WTC11 (cell line): ENCODE measurements at regions not wholly inside any gene's neighbourhood (a gene's known extent, or its start where the extent isn't known, plus 50 kb on each side); places are given as distances from the start of the nearest gene placed in this dataset.

Experiments used
- AFF4 ChIP-seq: sonication (generic); formaldehyde crosslinking; IDR thresholded peaks from 2 replicates; pipeline ENCODE4 v1.8.1; 2023; ENCODE audit warnings: mild to moderate bottlenecking, missing genetic modification reagents, borderline replicate concordance
- ATF1 ChIP-seq: sonication (generic); formaldehyde crosslinking; IDR thresholded peaks from 2 replicates; pipeline ENCODE4 v1.8.1; 2023; ENCODE audit warnings: mild to moderate bottlenecking, moderate library complexity, missing genetic modification reagents
- JUN ChIP-seq: sonication (generic); formaldehyde crosslinking; IDR thresholded peaks from 2 replicates; pipeline ENCODE4 v1.8.0; 2023; ENCODE audit warnings: mild to moderate bottlenecking, missing genetic modification reagents
- SP1 ChIP-seq: sonication (generic); formaldehyde crosslinking; conservative IDR thresholded peaks from 2 replicates; pipeline ENCODE4 v1.8.1; 2022; ENCODE audit warnings: missing genetic modification reagents
- TEAD4 ChIP-seq: sonication (generic); formaldehyde crosslinking; IDR thresholded peaks from 2 replicates; pipeline ENCODE4 v1.8.0; 2022; ENCODE audit warnings: mild to moderate bottlenecking, missing genetic modification reagents
- ZNF263 ChIP-seq: sonication (generic); formaldehyde crosslinking; IDR thresholded peaks from 2 replicates; pipeline ENCODE4 v1.8.1; 2022; ENCODE audit warnings: low read depth, mild to moderate bottlenecking, moderate library complexity, missing genetic modification reagents
- TF ChIP-seq, protein P1 (sequence below): fragments of 200-600 bp; IDR thresholded peaks from 2 replicates; pipeline ENCODE4 v1.8.0; 2022; ENCODE audit warnings: antibody characterized with exemption

GRCh38 chr16:86029131-86029741 is 130.3 kb downstream of the IRF8 start:
- TF ChIP-seq, protein P1, sequence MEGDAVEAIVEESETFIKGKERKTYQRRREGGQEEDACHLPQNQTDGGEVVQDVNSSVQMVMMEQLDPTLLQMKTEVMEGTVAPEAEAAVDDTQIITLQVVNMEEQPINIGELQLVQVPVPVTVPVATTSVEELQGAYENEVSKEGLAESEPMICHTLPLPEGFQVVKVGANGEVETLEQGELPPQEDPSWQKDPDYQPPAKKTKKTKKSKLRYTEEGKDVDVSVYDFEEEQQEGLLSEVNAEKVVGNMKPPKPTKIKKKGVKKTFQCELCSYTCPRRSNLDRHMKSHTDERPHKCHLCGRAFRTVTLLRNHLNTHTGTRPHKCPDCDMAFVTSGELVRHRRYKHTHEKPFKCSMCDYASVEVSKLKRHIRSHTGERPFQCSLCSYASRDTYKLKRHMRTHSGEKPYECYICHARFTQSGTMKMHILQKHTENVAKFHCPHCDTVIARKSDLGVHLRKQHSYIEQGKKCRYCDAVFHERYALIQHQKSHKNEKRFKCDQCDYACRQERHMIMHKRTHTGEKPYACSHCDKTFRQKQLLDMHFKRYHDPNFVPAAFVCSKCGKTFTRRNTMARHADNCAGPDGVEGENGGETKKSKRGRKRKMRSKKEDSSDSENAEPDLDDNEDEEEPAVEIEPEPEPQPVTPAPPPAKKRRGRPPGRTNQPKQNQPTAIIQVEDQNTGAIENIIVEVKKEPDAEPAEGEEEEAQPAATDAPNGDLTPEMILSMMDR, result no peak
- TF ChIP-seq JUN, result no peak
- no peak for TF ChIP-seq TEAD4 (CRISPR knock-in tag)
- TF ChIP-seq AFF4 (CRISPR knock-in tag), result no peak
- TF ChIP-seq ZNF263, result no peak
- no peak for TF ChIP-seq SP1 (CRISPR knock-in tag)
- TF ChIP-seq ATF1 (CRISPR knock-in tag), result no peak
